ENCODE measurements at regions not wholly inside any gene's neighbourhood (a gene's known extent, or its start where the extent isn't known, plus 50 kb on each side); places are given as distances from the start of the nearest gene placed in this dataset.
A peak's percentile ranks its signal among the peaks of the same experiment; 100 is the strongest.

- Histone ChIP-seq H3K9me3 (no peaks in the 10 kb centered on the region), H3K4me1 (no peaks in the 10 kb centered on the region), H3K36me3 (no peaks in the 10 kb centered on the region), H3K27me3 (no peaks in the 10 kb centered on the region), H3K27ac (no peak overlapping the region), H3K4me3 (replicated peaks in 1 of 3) (no peak overlapping the region)
- no peak for DNase-seq
- TF ChIP-seq POLR2A (IDR thresholded peaks at IDR 0.05) (no peak), CTCF (IDR thresholded peaks at IDR 0.05) (peak in 1 of 6 experiments; percentile 5)
- whole genome bisulfite sequencing, 2 donors: 38 to 51% methylated on average over 4 of the region's 4 CpGs
- intact Hi-C loops (cut with DNase I): no loop called here
Measured at GRCh38 chr6:95280686-95281273, 296.6 kb upstream of the MANEA start.

- Histone ChIP-seq H3K4me3 (replicated peaks in 1 of 3) (no peak overlapping the region), H3K36me3 (no peaks in the 10 kb centered on the region), H3K27me3 (no peaks in the 10 kb centered on the region), H3K4me1 (no peaks in the 10 kb centered on the region), H3K9me3 (no peaks in the 10 kb centered on the region), H3K27ac (no peak overlapping the region)
- no peak for DNase-seq
- no peak for TF ChIP-seq CTCF (IDR thresholded peaks at IDR 0.05)
- TF ChIP-seq POLR2A (IDR thresholded peaks at IDR 0.05): no peak
- intact Hi-C loops (cut with DNase I): no loop called here
- WGBS, 2 donors: 55 to 56% methylated on average over 2 of the region's 2 CpGs
Measured at GRCh38 chr6:95285881-95286280, 291.5 kb upstream of the MANEA start.

- intact Hi-C loops (cut with DNase I): no loop called here
- Histone ChIP-seq H3K27ac (no peak overlapping the region), H3K36me3 (no peaks in the 10 kb centered on the region), H3K4me1 (no peaks in the 10 kb centered on the region), H3K4me3 (replicated peaks in 1 of 3) (no peak overlapping the region), H3K9me3 (no peaks in the 10 kb centered on the region), H3K27me3 (no peaks in the 10 kb centered on the region)
- TF ChIP-seq POLR2A (IDR thresholded peaks at IDR 0.05): no peak
- no peak for TF ChIP-seq CTCF (IDR thresholded peaks at IDR 0.05)
- DNase-seq: no peak
Measured at GRCh38 chr6:95286874-95287273, 290.5 kb upstream of the MANEA start.

GRCh38 chr6:95288251-95288650 lies 289.1 kb upstream of the MANEA start:
- H3K36me3 ChIP-seq: no peaks in the 10 kb centered on the region
- H3K4me1 ChIP-seq: no peaks in the 10 kb centered on the region
- no peak overlapping the region for H3K4me3 ChIP-seq (replicated peaks in 1 of 3)
- no peaks in the 10 kb centered on the region for H3K27me3 ChIP-seq
- intact Hi-C loops (cut with DNase I): no loop called here
- TF ChIP-seq CTCF (IDR thresholded peaks at IDR 0.05): no peak
- no peak for TF ChIP-seq POLR2A (IDR thresholded peaks at IDR 0.05)
- H3K9me3 ChIP-seq: no peaks in the 10 kb centered on the region
- H3K27ac ChIP-seq: no peak overlapping the region
- no peak for DNase-seq

- no peak for DNase-seq
- Histone ChIP-seq H3K27me3 (no peaks in the 10 kb centered on the region), H3K36me3 (no peaks in the 10 kb centered on the region), H3K4me3 (replicated peaks in 1 of 3) (no peak overlapping the region), H3K4me1 (no peaks in the 10 kb centered on the region), H3K9me3 (no peaks in the 10 kb centered on the region), H3K27ac (no peak overlapping the region)
- TF ChIP-seq CTCF (IDR thresholded peaks at IDR 0.05) (no peak), POLR2A (IDR thresholded peaks at IDR 0.05) (no peak)
- intact Hi-C loops (cut with DNase I): no loop called here
- 88 to 90% methylated on average over 1 of the region's 1 CpG for WGBS, 2 donors
Measured at GRCh38 chr6:95292011-95292410, 285.3 kb upstream of the MANEA start.

Data from thyroid gland (tissue), 4 donors.